Spleen (tissue), 11 donors: ENCODE measurements at regions not wholly inside any gene's neighbourhood (a gene's known extent, or its start where the extent isn't known, plus 50 kb on each side); places are given as distances from the start of the nearest gene placed in this dataset.
"Not testable (repeated sequence)": the region's sequence is repeated elsewhere in the genome, so short reads cannot be mapped to it uniquely, and the experiment has no call there.

Experiments used
- DNase-seq: peaks from one replicate; pipeline ENCODE4 v3.0.0-alpha.2; 2020
- H3K27ac ChIP-seq, 8 donors: fragments of 200-600 bp; sonication (generic) in 7 of 8; 1 replicate in 4 of 8; 2 replicates in 4 of 8; pipeline versions ENCODE4 v1.5.0 to v1.8.0; 2016 to 2021; ENCODE audit warnings: inconsistent platforms in 4 of 8, mild to moderate bottlenecking in 4 of 8, moderate library complexity in 1 of 8
- H3K27me3 ChIP-seq, 7 donors: fragments of 200-600 bp; sonication (generic) in 6 of 7; replicated peaks in 1 of 7; 1 replicate in 4 of 7; 2 replicates in 3 of 7; pipeline versions ENCODE4 v1.5.0 to v1.8.0; 2016 to 2021; ENCODE audit warnings: inconsistent platforms in 3 of 7, mild to moderate bottlenecking in 1 of 7
- H3K36me3 ChIP-seq, 6 donors: fragments of 200-600 bp; sonication (generic) in 5 of 6; 1 replicate in 4 of 6; 2 replicates in 2 of 6; pipeline versions ENCODE4 v1.5.0 to v1.8.0; 2016 to 2021; ENCODE audit warnings: inconsistent platforms in 2 of 6
- H3K4me1 ChIP-seq, 6 donors: fragments of 200-600 bp; sonication (generic) in 5 of 6; 1 replicate in 3 of 6; 2 replicates in 3 of 6; pipeline versions ENCODE4 v1.5.0 to v1.8.0; 2016 to 2021; ENCODE audit warnings: inconsistent platforms in 3 of 6
- H3K4me3 ChIP-seq, 8 donors: fragments of 200-600 bp; sonication (generic) in 7 of 8; 1 replicate in 4 of 8; 2 replicates in 4 of 8; pipeline versions ENCODE4 v1.5.0 to v1.8.0; 2016 to 2021; ENCODE audit warnings: inconsistent platforms in 4 of 8, mild to moderate bottlenecking in 4 of 8, moderate library complexity in 2 of 8
- H3K9me3 ChIP-seq, 8 donors: fragments of 200-600 bp; sonication (generic) in 7 of 8; 1 replicate in 4 of 8; 2 replicates in 4 of 8; pipeline versions ENCODE4 v1.5.0 to v1.8.0; 2016 to 2021; ENCODE audit warnings: inconsistent platforms in 4 of 8
- POLR2A ChIP-seq, 3 donors: fragments of 450-650 bp; IDR thresholded peaks; one replicate each; pipeline ENCODE4 v1.5.1; 2017; ENCODE audit warnings: antibody characterized with exemption in 3 of 3, mild to moderate bottlenecking in 1 of 3
- POLR2AphosphoS5 ChIP-seq, 3 donors: sonication (generic); formaldehyde crosslinking; IDR thresholded peaks; one replicate each; pipeline ENCODE4 v1.5.1; 2017; ENCODE audit warnings: antibody characterized with exemption in 3 of 3
- WGBS, 5 donors: extraction: QIAGEN DNeasy Blood & Tissue Kit in 3 of 5; methylation state at CpG; one replicate each; pipeline versions ENCODE4 v1.1.5 to v1.1.7; 2013 to 2018; 5-methylcytosine and 5-hydroxymethylcytosine counted together
- intact Hi-C: fragments of 100-400 bp; cut with DNase I; formaldehyde crosslinking; loops from one replicate; pipeline ENCODE4 v1.15.0; 2023; ENCODE audit warnings: low total_unique reads
- TF ChIP-seq, protein P1 (sequence below), 11 experiments: fragments of 200-600 bp in 7 of 11; fragments of 450-650 bp in 4 of 11; sonication (generic) in 4 of 11; IDR thresholded peaks in 8 of 11; conservative IDR thresholded peaks in 3 of 11; 1 replicate in 7 of 11; 2 replicates in 4 of 11; pipeline versions ENCODE4 v1.4.0 to v1.8.0; 2016 to 2021; ENCODE audit warnings: antibody characterized with exemption in 11 of 11, inconsistent platforms in 4 of 11, mild to moderate bottlenecking in 1 of 11
- donor health status: healthy with polysubstance abuse.
- donor health status: DM: no; HTN: no; CAD: no; lungs with moderate emphysema.
- donor health status: DM: no; HTN: no; CAD: no.
- donor health status: Bipolar disorder and iron deficiency.
- donor health status: healthy.
- donor health status: DM: no; HTN: no; CAD: no.
- donor health status: DM: yes; HTN: yes; CAD: no.

DNA sequence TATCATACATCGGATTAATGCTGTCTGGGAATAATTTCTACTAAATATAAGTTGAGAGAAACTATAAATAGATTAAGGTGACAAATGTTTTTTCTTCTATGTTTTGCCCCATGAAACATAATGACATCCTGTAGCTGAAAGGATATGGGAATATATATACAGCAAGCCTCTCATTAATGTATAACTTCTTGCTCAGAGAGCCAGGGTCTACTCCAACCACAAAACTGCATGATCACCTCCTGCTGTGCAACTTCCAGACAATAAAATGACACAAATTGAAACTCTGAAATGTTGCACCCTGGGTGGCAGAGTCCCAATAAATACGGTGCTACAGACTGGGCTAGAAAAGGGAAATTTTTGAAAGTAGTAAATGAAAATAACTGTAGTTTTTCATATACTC lies 571.9 kb upstream of the CBLB start:
- DNase-seq = no peak
- no peak overlapping the region for H3K27ac ChIP-seq
- intact Hi-C loops = no loop called here
- TF ChIP-seq POLR2AphosphoS5 (IDR thresholded peaks at IDR 0.05) (no peak), POLR2A (IDR thresholded peaks at IDR 0.05) (no peak)
- TF ChIP-seq, protein P1, sequence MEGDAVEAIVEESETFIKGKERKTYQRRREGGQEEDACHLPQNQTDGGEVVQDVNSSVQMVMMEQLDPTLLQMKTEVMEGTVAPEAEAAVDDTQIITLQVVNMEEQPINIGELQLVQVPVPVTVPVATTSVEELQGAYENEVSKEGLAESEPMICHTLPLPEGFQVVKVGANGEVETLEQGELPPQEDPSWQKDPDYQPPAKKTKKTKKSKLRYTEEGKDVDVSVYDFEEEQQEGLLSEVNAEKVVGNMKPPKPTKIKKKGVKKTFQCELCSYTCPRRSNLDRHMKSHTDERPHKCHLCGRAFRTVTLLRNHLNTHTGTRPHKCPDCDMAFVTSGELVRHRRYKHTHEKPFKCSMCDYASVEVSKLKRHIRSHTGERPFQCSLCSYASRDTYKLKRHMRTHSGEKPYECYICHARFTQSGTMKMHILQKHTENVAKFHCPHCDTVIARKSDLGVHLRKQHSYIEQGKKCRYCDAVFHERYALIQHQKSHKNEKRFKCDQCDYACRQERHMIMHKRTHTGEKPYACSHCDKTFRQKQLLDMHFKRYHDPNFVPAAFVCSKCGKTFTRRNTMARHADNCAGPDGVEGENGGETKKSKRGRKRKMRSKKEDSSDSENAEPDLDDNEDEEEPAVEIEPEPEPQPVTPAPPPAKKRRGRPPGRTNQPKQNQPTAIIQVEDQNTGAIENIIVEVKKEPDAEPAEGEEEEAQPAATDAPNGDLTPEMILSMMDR (IDR thresholded peaks at IDR 0.05 in 8 of 11, conservative IDR thresholded peaks at IDR 0.05 in 3 of 11) = no peak
- H3K36me3 ChIP-seq = no peaks in the 10 kb centered on the region
- H3K9me3 ChIP-seq = no peaks in the 10 kb centered on the region
- no peaks in the 10 kb centered on the region for H3K27me3 ChIP-seq
- H3K4me1 ChIP-seq = no peaks in the 10 kb centered on the region
- 86 to 97% (median 93%) methylated on average over 2 of the region's 2 CpGs for WGBS, 5 donors
- no peak overlapping the region for H3K4me3 ChIP-seq

DNA sequence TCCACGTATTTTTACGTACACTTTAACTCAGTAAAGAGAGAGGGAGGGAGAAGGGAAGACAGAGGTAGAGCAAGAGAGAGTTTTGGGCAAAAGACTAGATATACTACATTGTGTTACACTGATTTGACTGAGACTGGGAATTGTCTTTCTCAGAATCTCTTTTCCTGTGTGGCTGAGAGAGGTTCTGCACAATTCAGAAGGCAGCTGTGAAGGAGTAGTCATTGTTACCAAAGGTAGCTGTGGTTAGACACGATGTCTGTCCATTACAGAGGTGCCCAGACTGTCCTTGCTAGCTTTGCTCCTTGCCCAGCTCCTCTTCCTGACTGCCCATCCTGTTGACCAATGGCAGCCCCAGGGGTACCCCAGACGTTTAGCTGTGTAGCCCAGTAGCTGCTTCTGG lies 577.5 kb upstream of the CBLB start:
- Histone ChIP-seq H3K27me3 (no peaks in the 10 kb centered on the region), H3K9me3 (peaks cover 0 to 9% (median 3%) of the 10 kb centered on the region in 8 donors), H3K27ac (no peak overlapping the region), H3K4me3 (no peak overlapping the region), H3K4me1 (no peaks in the 10 kb centered on the region), H3K36me3 (no peaks in the 10 kb centered on the region)
- TF ChIP-seq, protein P1 (IDR thresholded peaks at IDR 0.05 in 8 of 11, conservative IDR thresholded peaks at IDR 0.05 in 3 of 11) = no peak
- TF ChIP-seq POLR2AphosphoS5 (IDR thresholded peaks at IDR 0.05) (no peak), POLR2A (IDR thresholded peaks at IDR 0.05) (no peak)
- intact Hi-C loops = no loop called here
- no peak for DNase-seq
- WGBS, 5 donors = 65 to 82% (median 75%) methylated on average over 4 of the region's 4 CpGs

DNA sequence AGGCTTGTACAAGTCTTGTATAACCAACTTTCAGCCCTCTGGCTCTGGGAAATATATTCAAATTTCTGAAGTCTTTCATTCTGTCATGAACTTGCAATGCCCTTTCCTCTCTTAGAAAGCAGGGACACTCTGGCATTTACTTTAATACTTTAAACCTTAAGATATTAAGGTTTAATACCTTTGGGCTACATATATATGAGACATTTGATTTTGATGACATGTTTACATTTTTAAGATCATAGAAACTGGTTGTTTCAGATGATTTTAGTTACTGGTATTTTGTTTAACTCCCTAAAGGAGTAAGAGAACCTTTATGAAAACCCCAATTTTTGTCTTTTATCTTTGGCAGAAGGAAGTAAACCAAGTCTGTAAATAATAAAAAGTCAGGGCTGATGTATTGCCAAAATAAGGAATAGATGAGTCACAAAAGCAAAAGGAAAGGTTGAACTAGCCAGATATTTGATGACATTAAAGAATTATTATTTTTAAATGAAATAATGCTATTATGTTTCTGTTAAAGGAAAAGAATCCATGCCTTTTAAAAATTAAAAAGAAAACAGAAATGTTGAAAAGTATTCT lies 579.0 kb upstream of the CBLB start:
- H3K27me3 ChIP-seq = no peaks in the 10 kb centered on the region
- TF ChIP-seq, protein P1 (IDR thresholded peaks at IDR 0.05 in 8 of 11, conservative IDR thresholded peaks at IDR 0.05 in 3 of 11) = no peak
- no peak for TF ChIP-seq POLR2A (IDR thresholded peaks at IDR 0.05)
- TF ChIP-seq POLR2AphosphoS5 (IDR thresholded peaks at IDR 0.05) = no peak
- no peaks in the 10 kb centered on the region for H3K36me3 ChIP-seq
- peaks cover 0 to 9% (median 3%) of the 10 kb centered on the region in 8 donors for H3K9me3 ChIP-seq
- H3K4me1 ChIP-seq = no peaks in the 10 kb centered on the region
- intact Hi-C loops = no loop called here
- no peak for DNase-seq
- no peak overlapping the region for H3K27ac ChIP-seq
- no peak overlapping the region for H3K4me3 ChIP-seq

DNA sequence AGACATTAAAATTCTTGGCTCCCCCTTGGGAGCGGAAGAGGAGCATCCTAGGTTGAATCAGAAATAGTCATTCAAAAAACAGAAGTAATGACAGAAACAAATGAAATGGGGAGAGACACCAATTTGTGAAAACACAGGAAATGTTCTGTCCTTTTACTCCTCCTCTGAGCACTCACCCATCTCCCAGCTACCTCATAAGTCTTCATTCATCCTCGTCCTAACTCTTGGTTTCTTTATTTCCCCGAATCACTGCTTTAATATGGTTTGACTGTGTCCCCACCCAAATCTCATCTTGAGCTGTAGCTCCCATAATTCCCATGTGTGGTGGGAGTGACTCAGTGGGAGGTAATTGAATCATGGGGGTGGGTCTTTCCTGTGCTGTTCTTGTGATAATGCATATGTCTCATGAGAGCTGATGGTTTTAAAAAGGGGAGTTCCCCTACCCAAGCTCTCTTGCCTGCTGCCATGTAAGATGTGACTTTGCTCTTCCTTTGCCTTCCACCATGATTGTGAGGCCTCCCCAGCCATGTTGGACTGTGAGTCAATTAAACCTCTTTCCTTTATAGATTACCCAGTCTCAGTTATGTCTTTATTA lies 579.7 kb upstream of the CBLB start:
- H3K9me3 ChIP-seq, H3K27ac ChIP-seq, H3K36me3 ChIP-seq, H3K4me3 ChIP-seq, H3K4me1 ChIP-seq, intact Hi-C loops, DNase-seq, H3K27me3 ChIP-seq: not testable (repeated sequence)
- 84 to 96% (median 90%) methylated on average over 3 of the region's 3 CpGs for WGBS, 5 donors
